Ecto neural progenitor cell (in vitro differentiated cells): ENCODE measurements at regions not wholly inside any gene's neighbourhood (a gene's known extent, or its start where the extent isn't known, plus 50 kb on each side); places are given as distances from the start of the nearest gene placed in this dataset.

ENCODE experiments used
- DNase-seq: peaks from one replicate; pipeline ENCODE4 v3.0.0-alpha.2; 2018; ENCODE audit warnings: low spot score

DNA sequence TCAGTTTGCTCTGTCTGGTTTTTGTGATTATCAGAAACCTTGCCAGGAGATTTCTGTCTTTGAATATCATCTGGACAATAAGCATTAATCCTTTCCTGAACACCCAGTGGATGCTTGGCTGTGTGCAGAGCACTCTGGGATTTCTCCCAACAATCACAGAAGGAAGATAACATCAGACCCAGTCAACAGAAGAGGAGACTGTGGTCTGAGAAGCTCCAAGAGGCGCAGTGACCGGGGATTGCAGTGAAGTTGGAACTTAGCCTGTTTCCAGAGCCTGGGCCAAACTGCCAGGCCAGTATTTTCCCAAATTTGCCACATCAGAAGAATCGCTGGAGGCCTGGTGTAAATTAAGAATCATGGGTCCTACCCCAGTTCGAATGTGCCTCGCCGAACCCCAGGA, 264.7 kb downstream of the C16orf95 start:
- no peak for DNase-seq

DNA sequence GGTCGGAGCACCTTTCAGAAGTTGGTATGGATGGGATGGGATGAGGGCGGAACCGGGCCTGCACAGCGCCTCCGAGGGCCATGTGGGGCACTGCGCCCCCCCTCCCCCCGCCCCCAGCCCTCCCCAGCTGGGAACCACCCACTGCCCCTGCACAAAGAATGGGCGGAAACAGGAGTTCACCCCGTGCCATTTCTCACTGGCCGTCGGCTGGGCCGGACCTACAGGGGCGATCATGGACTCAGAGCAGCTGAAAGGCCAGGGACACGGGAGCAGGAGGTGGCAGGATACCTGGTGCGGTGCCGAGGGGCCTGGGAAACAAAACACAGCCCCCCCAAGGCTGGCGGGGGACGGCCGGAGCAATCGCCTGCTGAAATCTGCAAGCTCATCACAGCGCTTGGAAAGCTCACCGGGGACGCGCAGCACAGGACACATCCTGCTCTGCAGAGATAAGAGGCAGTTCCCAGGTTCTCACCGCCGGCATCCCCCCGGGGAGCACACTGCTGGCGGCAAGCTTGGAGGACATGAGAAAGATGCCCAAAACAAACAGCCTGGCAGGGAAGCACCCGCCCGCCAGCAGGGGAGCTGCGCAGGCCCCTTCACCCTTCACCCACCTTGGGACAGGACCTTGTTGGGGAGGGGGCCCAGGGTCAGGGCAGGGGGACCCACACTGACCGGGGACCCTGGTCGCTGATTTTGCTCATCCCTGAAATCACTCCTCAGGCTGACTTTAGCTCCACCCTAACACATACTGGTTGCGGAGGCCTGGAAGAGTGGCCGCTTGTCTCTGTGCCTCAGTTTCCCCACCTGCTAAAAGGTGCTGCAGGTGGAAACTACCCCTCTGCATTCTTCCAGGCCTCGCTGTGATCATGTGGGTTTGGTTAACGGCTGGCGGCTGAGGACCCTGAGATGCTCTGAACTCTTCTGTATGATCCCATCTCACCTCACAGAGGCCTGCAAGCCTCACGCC, 263.9 kb downstream of the C16orf95 start:
- DNase-seq = peak; percentile 67

DNA sequence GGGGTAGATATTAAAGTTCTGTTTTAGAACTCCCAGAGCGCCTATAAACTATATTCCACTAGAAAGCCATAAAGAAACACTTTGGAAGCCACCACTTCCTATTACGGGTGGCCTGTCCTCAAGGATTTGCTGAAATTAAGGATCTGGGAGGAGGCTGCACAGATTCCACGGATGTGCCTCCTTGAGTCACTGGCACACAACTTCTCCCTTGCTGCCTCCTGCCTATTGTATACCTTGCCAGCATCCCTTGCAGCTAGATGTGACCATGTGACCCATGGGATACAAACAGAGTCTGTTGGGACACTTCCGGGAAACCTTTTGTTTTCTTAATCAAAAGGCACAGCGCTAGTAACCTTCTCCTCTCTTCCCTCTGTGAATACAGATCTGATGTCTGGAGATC, 263.0 kb downstream of the C16orf95 start:
- DNase-seq = no peak

DNA sequence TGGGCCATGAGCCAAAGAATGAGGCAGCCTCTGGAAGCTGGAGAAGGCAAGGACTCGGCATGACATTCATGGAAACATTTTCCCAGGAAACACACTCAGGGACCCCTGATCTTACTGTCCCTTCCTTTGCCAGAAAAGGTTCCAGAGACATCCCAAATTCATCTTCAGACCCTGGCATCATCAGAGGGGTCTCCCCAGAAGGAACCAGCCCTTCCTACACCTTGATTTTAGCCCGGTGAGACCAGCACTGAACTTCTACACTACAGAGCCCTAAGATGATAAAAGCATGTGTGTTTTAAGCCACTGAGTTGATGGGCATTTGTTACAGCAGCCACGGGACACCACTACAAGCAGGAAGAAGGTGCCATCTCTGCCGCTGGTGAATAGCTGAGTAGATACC, 262.3 kb downstream of the C16orf95 start:
- no peak for DNase-seq

DNA sequence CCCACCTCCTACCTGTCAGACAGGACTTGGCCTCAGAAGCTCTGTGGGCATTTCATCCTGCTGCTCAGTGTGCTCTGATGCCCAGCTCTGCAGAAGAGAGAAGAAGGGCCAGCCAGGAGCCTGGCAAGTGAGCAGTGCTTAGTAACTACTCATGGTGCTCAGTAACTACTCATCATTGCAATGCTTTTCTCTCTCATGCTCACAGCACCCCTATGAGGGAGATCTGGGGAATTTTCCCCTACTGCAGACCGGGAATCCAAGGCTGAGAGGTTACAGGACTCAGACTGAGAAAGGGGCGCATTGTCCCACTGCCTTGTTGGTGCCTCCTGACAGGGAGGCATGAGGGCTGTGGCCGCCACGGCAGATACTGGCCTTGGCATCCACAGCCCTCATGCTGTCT, 261.1 kb downstream of the C16orf95 start:
- no peak for DNase-seq

GRCh38 chr16:87056551-87056950, 260.6 kb downstream of the C16orf95 start:
- DNase-seq = no peak

GRCh38 chr16:87057211-87057881, 259.8 kb downstream of the C16orf95 start:
- DNase-seq = no peak

DNA sequence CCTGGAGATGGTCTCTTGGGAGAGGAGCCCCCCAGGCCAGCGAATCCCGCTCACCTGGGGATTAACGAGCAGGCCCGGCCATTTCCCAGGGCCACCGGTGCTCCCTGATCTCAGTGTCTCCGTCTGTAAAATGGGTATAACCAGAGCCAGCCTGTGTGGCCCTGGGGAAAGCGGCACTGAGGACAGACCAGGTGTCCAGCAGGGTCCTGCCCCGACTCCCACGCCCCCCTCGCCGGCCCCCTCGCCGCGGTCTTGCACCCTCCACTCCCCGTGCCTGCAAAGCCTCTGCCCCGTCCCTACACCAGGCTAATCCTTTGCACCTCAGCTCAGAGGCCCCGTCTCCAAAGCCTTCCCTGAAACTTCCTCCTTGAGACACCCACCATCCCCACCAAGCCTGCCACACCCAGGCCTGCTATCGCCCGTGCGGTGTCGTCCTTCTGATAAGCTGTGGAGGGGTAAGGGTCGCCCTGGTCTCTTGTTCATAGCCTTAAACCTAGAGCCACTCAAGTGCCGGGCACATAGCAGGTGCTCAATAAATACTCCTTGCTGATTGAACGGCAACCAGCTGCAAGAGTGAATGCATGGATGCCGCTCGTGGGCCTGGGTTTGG, 259.1 kb downstream of the C16orf95 start:
- DNase-seq = no peak

DNA sequence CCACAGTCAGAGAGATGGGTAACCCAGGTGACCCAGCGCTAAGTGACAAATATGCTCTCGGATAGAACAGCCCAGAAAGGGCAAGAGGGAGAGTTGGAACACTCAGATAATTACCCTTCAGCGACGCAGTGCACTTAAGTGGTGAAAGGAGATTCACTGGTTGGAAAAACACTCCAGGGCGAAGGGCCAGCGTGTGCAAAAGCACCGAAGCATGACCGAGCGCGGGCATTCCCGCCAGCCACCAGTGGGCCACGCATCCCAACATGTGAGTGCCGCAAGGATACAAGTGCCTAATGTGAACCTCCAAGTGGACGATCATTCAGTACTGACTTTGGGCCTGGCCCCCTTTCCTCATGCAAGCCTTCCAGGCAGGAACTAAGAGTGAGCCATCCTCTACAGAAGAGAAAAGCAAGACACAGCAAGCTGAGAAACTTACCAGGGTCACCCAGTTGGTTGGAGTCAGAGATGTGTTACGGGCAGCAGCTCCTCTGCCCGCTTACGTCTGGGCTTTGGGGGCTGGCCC, 258.4 kb downstream of the C16orf95 start:
- peak; percentile 39 for DNase-seq

DNA sequence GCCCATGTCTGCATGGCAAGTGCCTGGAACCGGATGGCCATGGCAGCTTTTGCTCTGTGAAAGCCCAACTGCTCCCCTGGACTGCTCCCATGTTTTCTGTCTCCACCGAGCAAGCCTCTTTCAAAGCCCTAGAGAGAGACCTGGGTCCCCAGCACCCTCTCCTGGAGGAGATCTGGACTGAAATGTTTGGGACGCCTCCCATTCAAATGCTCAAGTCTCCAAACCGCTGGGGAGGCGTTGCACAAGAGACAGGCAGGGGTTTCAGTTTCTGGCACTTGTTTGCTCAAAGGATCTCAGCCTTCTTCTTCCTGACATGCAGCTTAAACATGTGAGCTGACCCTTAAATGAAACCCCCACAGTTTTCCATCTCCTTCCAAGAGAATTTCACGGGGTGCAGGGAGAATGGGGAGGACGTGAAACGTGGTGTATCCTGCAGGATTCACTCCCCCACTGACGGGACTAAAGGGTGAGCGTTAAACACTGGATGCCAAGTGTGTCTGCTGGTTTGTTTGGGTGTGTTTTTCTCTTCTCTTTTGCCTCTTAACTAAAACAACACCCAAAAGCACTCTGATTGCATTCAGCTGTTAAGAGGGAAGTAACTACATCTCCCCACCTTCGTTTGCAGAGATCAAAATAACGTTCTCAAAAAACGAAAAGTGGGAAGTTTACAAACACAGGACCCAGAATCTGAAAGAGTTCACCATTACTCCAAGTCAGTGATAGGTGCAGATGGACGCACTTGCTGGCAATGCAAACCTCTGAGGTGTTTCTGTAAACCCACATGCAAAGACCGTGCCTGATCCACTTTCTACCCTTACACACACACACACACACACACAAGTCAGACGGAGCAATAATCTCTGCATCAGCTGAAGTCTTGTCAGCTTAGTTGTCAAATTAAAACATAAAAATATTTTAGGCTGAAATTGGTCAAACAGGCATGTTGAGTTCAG, 256.9 kb downstream of the C16orf95 start:
- DNase-seq = peak; percentile 51

GRCh38 chr16:87061243-87061920, 255.8 kb downstream of the C16orf95 start:
- DNase-seq = no peak

GRCh38 chr16:87062569-87063442, 254.4 kb downstream of the C16orf95 start:
- peak; percentile 80 for DNase-seq

DNA sequence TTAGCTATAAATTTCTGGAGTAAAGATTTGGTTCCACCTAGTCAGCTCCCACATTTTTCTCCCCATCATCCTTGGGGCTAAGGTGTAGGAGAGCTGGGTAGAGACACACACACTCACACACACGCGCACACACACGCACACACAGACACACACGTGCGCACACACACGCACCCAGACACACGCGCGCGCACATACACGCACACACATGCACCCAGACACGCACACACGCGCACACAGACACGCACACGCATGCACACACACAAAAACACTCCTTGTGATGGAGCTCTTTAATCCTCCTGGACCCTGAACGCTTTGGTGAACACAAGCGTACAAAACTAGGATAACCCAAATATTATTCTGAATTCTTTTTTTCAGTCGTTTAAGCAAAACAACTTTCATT, 253.6 kb downstream of the C16orf95 start:
- DNase-seq = peak; percentile 30

DNA sequence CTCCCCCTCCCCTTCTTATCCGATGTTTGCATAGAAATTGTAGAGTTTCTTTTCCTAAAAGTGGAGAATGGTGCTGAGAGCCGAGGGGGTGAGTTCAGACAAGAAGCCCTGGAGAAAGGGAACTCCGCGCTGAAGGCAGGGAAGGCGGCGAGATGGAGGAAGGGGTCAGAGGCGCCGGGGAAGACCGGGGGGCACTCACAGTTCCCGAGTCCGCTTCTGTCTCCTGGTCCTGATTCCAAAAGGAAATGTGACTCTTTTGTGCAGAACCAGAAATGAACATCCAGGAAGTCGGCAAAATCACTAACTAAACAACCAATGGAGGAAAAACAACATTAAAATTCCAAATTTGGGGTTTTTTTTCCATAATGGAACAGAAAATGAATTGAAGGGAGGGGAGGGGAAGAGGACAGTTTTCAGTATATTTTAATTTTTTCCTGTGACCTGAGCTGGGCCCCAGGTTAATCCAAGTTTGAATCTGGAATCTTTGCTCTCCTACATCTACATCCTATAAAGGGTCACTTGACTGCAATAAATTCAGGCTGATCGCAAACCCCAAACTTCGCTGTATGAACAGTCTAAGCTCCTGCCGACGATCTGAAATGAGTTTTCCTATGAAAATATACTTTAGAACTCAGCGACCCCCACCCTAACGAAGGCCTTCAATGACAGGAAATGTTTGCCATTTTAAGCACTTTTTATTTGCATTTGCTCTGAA, 252.3 kb downstream of the C16orf95 start:
- no peak for DNase-seq

DNA sequence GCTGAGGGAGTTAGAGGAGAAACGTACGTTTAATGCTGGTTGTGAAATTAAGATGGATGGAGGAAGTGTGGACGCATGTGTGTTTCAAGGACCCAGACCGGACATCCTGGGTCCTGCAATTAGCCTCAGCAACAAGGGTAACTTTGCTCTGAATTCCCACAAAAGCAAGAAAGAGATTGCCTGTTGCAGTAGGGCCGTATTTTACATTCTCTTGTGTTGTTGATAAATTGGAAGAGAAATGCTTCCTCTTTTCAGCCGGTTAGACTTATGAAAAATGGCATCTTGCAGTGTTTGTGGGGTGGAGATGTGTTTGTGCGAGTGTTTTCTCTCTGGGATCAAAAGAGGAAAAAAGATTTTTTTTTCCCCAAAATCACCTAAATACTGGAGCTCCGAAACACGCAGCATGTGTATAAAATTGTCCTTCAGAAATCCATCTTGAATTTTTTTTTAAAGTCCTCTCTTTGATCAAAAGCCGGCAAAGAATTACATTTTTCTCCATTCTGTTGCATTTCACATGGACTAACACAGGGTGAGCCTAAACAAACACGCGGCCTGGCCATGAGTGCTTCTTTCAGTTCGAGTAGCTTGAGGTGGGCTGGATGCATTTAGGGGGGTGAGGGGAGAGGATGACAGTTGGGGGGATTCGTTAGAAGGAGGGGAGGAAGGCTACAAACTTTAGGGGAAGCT, 251.6 kb downstream of the C16orf95 start:
- no peak for DNase-seq

DNA sequence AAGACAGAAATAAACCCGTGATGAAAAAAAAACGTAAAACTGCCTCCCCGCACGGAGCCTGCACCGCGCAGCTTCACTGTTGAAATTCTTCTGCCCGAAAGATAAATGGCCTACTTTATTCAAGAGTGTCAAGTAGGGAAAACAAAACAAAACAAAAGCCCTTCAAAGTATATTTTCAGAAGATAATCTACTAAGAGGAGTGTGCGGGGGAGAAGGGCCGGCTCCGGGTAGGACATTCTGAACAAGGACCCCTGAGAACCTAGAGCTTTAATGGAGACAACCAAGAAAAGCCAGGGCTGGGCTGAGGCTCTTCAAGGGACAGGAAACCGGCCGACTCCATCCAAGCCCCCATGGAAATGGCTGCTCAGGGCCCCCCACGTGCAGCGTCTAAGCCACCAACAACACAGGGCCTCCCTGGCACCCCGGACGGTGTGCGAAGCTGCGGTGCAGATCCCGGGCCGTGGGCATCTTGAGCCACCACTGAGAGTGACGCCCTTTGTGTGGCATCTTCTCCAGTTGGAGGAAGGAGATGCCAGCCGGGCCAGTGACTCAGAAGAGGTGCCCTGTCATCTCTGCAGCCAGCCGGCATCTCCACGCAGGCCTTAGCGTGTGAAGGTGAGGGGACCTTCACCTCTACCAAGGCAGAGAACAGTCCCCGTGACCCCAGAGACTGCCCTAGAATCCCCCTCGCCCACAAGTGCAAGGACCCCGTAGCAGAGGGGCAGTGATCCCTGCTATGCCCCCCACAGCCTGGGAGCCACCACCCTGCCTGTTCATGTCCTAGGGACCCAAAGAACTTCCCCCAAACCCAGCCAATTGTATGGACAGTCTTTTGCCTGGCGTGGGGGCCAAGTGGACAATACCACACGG, 250.8 kb downstream of the C16orf95 start:
- peak; percentile 36 for DNase-seq

GRCh38 chr16:87067003-87067556, 250.1 kb downstream of the C16orf95 start:
- DNase-seq = no peak
